GM12892 (cell line): ENCODE measurements at regions not wholly inside any gene's neighbourhood (a gene's known extent, or its start where the extent isn't known, plus 50 kb on each side); places are given as distances from the start of the nearest gene placed in this dataset.

Experiments used
- POLR2A ChIP-seq: IDR thresholded peaks from 2 replicates; pipeline ENCODE4 v1.6.1; 2011; ENCODE audit warnings: low read depth, low read length, control low read depth
- POLR2AphosphoS5 ChIP-seq: IDR thresholded peaks from 2 replicates; pipeline ENCODE4 v1.6.1; 2011; ENCODE audit warnings: low read depth, low read length, control low read depth
- TAF1 ChIP-seq: IDR thresholded peaks from 2 replicates; pipeline ENCODE4 v1.6.1; 2011; ENCODE audit warnings: low read depth, mild to moderate bottlenecking, control low read depth, low read length, borderline replicate concordance

DNA sequence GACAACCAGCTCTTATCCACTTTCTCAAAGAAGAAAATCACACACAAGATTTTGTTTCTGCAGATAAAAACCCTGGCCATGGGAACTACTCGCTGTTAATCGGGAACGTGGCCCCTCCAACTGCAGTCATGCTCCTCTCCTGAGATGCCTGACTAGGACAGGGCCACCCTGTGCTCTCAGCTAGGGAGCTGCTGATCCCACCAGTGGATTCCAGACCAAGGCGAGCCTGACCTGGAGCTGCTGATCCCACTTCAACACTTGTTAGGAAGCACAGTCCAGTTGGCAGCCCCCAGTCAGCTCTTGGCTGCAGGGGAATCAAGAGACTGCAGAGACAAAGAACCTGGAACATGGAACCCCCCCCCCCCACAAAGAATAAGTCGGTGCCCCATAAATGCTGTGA, 474.3 kb upstream of the MGMT start:
- no peak for TF ChIP-seq POLR2AphosphoS5
- TF ChIP-seq POLR2A = no peak
- TF ChIP-seq TAF1 = no peak
